Endothelial cell (in vitro differentiated cells): ENCODE measurements at regions not wholly inside any gene's neighbourhood (a gene's known extent, or its start where the extent isn't known, plus 50 kb on each side); places are given as distances from the start of the nearest gene placed in this dataset.

Source experiments
- DNase-seq: peaks from one replicate; pipeline ENCODE4 v3.0.0; 2021; ENCODE audit warnings: low spot score
- H3K27ac Mint-ChIP-seq: one replicate; pipeline ENCODE4 v1.8.0; 2021; ENCODE audit warnings: mixed read lengths, inconsistent platforms; ENCODE audit not compliant: unreplicated experiment
- H3K27me3 Mint-ChIP-seq: one replicate; pipeline ENCODE4 v1.8.0; 2021; ENCODE audit warnings: mild to moderate bottlenecking, moderate library complexity, mixed read lengths, inconsistent platforms; ENCODE audit not compliant: unreplicated experiment
- H3K36me3 Mint-ChIP-seq: one replicate; pipeline ENCODE4 v1.8.0; 2021; ENCODE audit warnings: mild to moderate bottlenecking, low read depth, mixed read lengths, inconsistent platforms; ENCODE audit not compliant: unreplicated experiment
- H3K4me1 Mint-ChIP-seq: one replicate; pipeline ENCODE4 v1.8.0; 2021; ENCODE audit warnings: mild to moderate bottlenecking, mixed read lengths, inconsistent platforms; ENCODE audit not compliant: unreplicated experiment
- H3K4me3 Mint-ChIP-seq: one replicate; pipeline ENCODE4 v1.8.0; 2021; ENCODE audit warnings: mild to moderate bottlenecking, mixed read lengths, inconsistent platforms; ENCODE audit not compliant: unreplicated experiment
- H3K9me3 Mint-ChIP-seq: one replicate; pipeline ENCODE4 v1.8.0; 2021; ENCODE audit warnings: mixed read lengths, inconsistent platforms; ENCODE audit not compliant: unreplicated experiment
- CTCF ChIP-seq: fragments of 200-600 bp; sonication (generic); IDR thresholded peaks from one replicate; pipeline ENCODE4 v1.5.0; 2021; ENCODE audit warnings: antibody characterized with exemption; ENCODE audit not compliant: unreplicated experiment

- Mint-ChIP-seq H3K4me3 (no peak overlapping the region), H3K27ac (no peak overlapping the region), H3K27me3 (no peaks in the 10 kb centered on the region), H3K4me1 (no peaks in the 10 kb centered on the region), H3K9me3 (no peaks in the 10 kb centered on the region), H3K36me3 (no peaks in the 10 kb centered on the region)
- no peak for DNase-seq
- no peak for TF ChIP-seq CTCF
Observed at GRCh38 chr5:40306869-40307487, 372.7 kb upstream of the PTGER4 start.

GRCh38 chr5:40292006-40292405, 387.7 kb upstream of the PTGER4 start:
- Mint-ChIP-seq H3K9me3 (no peaks in the 10 kb centered on the region), H3K4me3 (no peak overlapping the region), H3K27ac (no peak overlapping the region), H3K36me3 (no peaks in the 10 kb centered on the region), H3K27me3 (peaks cover 4% of the 10 kb centered on the region), H3K4me1 (peaks cover 3% of the 10 kb centered on the region)
- DNase-seq, result no peak
- TF ChIP-seq CTCF, result no peak

DNA sequence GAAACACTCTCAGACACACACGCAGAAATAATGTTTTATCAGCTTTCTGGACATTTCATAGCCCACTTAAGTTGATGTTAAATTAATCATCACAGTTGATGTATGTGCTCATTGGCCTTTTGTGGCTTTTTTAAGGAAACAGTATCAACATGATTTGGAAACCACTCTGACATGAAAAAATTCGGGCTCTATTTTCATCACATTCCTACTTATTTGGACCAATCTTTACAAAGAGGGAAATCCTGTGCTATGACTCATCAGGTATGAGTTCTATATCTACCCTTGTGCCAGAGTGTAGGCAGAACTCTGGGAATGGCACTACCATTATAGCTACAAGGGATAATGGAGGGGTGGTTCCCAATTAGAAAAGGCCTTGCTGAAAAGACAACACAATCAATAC, 388.4 kb upstream of the PTGER4 start:
- TF ChIP-seq CTCF, result no peak
- Mint-ChIP-seq H3K36me3 (no peaks in the 10 kb centered on the region), H3K4me3 (no peak overlapping the region), H3K9me3 (no peaks in the 10 kb centered on the region), H3K27ac (no peak overlapping the region), H3K4me1 (peaks cover 3% of the 10 kb centered on the region), H3K27me3 (peaks cover 4% of the 10 kb centered on the region)
- no peak for DNase-seq

GRCh38 chr5:40288800-40289485, 390.8 kb upstream of the PTGER4 start:
- H3K4me3 Mint-ChIP-seq, result no peak overlapping the region
- no peak for DNase-seq
- H3K27me3 Mint-ChIP-seq, result peaks cover 4% of the 10 kb centered on the region
- no peaks in the 10 kb centered on the region for H3K9me3 Mint-ChIP-seq
- H3K36me3 Mint-ChIP-seq, result no peaks in the 10 kb centered on the region
- H3K4me1 Mint-ChIP-seq, result peaks cover 3% of the 10 kb centered on the region
- no peak overlapping the region for H3K27ac Mint-ChIP-seq
- no peak for TF ChIP-seq CTCF

DNA sequence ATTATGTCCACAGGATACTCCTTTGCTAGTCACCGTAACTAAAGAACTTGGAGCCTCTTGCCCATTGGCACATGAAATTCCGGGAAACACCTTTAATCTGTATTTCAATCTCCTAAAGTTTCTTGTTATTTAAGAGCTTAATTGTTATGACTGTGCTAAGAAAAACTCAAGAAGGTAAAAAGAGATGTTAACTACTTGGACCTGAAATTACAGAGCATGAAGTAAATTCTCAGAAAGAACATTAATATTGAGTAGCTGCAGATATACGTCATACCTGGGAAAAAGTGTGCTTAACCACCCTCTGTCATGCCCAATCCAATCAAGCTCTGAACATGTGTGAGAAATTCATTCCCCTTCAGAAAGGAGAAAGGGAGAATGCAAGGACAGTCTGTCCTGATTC, 394.9 kb upstream of the PTGER4 start:
- Mint-ChIP-seq H3K4me1 (peaks cover 3% of the 10 kb centered on the region), H3K36me3 (no peaks in the 10 kb centered on the region), H3K27me3 (peaks cover 1% of the 10 kb centered on the region), H3K4me3 (no peak overlapping the region), H3K27ac (no peak overlapping the region), H3K9me3 (no peaks in the 10 kb centered on the region)
- DNase-seq, result no peak
- no peak for TF ChIP-seq CTCF
